ENCODE measurements at regions not wholly inside any gene's neighbourhood (a gene's known extent, or its start where the extent isn't known, plus 50 kb on each side); places are given as distances from the start of the nearest gene placed in this dataset.

- intact Hi-C loops (cut with micrococcal nuclease) = no loop called here
- DNase-seq (ENCODE audit: unreplicated experiment) = no peak
- ChIA-PET POLR2A (interaction anchor here (1.2 kb wide), 1 partner anchor 16 kb away, joined by 4 read pairs; no protein-coding TSS in a partner anchor), CTCF (interaction anchor here (0.6 kb wide), 1 partner anchor 1708 kb away, joined by 3 read pairs; the partner anchor contains the start of genes ACOT13 and TDP2)
- H3K27me3 Mint-ChIP-seq (ENCODE audit: insufficient read depth, unreplicated experiment) = no peaks in the 10 kb centered on the region
- H3K9me3 Mint-ChIP-seq (ENCODE audit: unreplicated experiment) = peaks cover 17% of the 10 kb centered on the region
- BruUV-seq (replicated peaks) = no TSS peak
- H3K36me3 Mint-ChIP-seq (ENCODE audit: insufficient read depth, unreplicated experiment) = no peaks in the 10 kb centered on the region
- no peak for TF ChIP-seq CTCF (IDR thresholded peaks at IDR 0.05; ENCODE audit: unreplicated experiment)
- H3K4me1 Mint-ChIP-seq (ENCODE audit: insufficient read depth, unreplicated experiment) = peaks cover 6% of the 10 kb centered on the region
- H3K4me3 Mint-ChIP-seq (ENCODE audit: unreplicated experiment) = no peak overlapping the region
- no peak overlapping the region for H3K27ac Mint-ChIP-seq (ENCODE audit: low read depth, unreplicated experiment)
Measured at GRCh38 chr6:22958677-22959076, 389.3 kb downstream of the HDGFL1 start.

- DNase-seq (ENCODE audit: unreplicated experiment) = no peak
- peaks cover 6% of the 10 kb centered on the region for H3K4me1 Mint-ChIP-seq (ENCODE audit: insufficient read depth, unreplicated experiment)
- POLR2A ChIA-PET = no interaction called here
- no peaks in the 10 kb centered on the region for H3K27me3 Mint-ChIP-seq (ENCODE audit: insufficient read depth, unreplicated experiment)
- intact Hi-C loops (cut with micrococcal nuclease) = no loop called here
- BruUV-seq (replicated peaks) = no TSS peak
- TF ChIP-seq CTCF (IDR thresholded peaks at IDR 0.05; ENCODE audit: unreplicated experiment) = no peak
- CTCF ChIA-PET = no interaction called here
- peaks cover 17% of the 10 kb centered on the region for H3K9me3 Mint-ChIP-seq (ENCODE audit: unreplicated experiment)
- no peak overlapping the region for H3K27ac Mint-ChIP-seq (ENCODE audit: low read depth, unreplicated experiment)
- no peaks in the 10 kb centered on the region for H3K36me3 Mint-ChIP-seq (ENCODE audit: insufficient read depth, unreplicated experiment)
- no peak overlapping the region for H3K4me3 Mint-ChIP-seq (ENCODE audit: unreplicated experiment)
Measured at GRCh38 chr6:22959571-22959970, 390.2 kb downstream of the HDGFL1 start.

- no peaks in the 10 kb centered on the region for H3K9me3 Mint-ChIP-seq (ENCODE audit: unreplicated experiment)
- H3K4me1 Mint-ChIP-seq (ENCODE audit: insufficient read depth, unreplicated experiment) = no peaks in the 10 kb centered on the region
- ChIA-PET POLR2A (no interaction called here), CTCF (no interaction called here)
- no peak overlapping the region for H3K4me3 Mint-ChIP-seq (ENCODE audit: unreplicated experiment)
- DNase-seq (ENCODE audit: unreplicated experiment) = no peak
- intact Hi-C loops (cut with micrococcal nuclease) = no loop called here
- no peak overlapping the region for H3K27ac Mint-ChIP-seq (ENCODE audit: low read depth, unreplicated experiment)
- H3K36me3 Mint-ChIP-seq (ENCODE audit: insufficient read depth, unreplicated experiment) = no peaks in the 10 kb centered on the region
- no TSS peak for BruUV-seq (replicated peaks)
- no peaks in the 10 kb centered on the region for H3K27me3 Mint-ChIP-seq (ENCODE audit: insufficient read depth, unreplicated experiment)
- TF ChIP-seq CTCF (IDR thresholded peaks at IDR 0.05; ENCODE audit: unreplicated experiment) = no peak
Measured at GRCh38 chr6:22964334-22964733, 395.0 kb downstream of the HDGFL1 start.

- no peak overlapping the region for H3K27ac Mint-ChIP-seq (ENCODE audit: low read depth, unreplicated experiment)
- CTCF ChIA-PET = interaction anchor here (0.7 kb wide), 1 partner anchor 63 kb away, joined by 3 read pairs; no protein-coding TSS in a partner anchor
Measured at GRCh38 chr6:22965889-22966288, 396.5 kb downstream of the HDGFL1 start.

More at GRCh38 chr6:22965889-22966288, 396.5 kb downstream of the HDGFL1 start:
- H3K36me3 Mint-ChIP-seq (ENCODE audit: insufficient read depth, unreplicated experiment) = no peaks in the 10 kb centered on the region
- H3K27me3 Mint-ChIP-seq (ENCODE audit: insufficient read depth, unreplicated experiment) = no peaks in the 10 kb centered on the region
- POLR2A ChIA-PET = interaction anchor here (0.8 to 1.1 kb wide), 2 partner anchors 9 to 50 kb away, joined by 3 read pairs; no protein-coding TSS in a partner anchor
- TF ChIP-seq CTCF (IDR thresholded peaks at IDR 0.05; ENCODE audit: unreplicated experiment) = no peak
- BruUV-seq (replicated peaks) = no TSS peak
- DNase-seq (ENCODE audit: unreplicated experiment) = no peak
- H3K9me3 Mint-ChIP-seq (ENCODE audit: unreplicated experiment) = no peaks in the 10 kb centered on the region
- H3K4me1 Mint-ChIP-seq (ENCODE audit: insufficient read depth, unreplicated experiment) = no peaks in the 10 kb centered on the region
- intact Hi-C loops (cut with micrococcal nuclease) = no loop called here
- H3K4me3 Mint-ChIP-seq (ENCODE audit: unreplicated experiment) = no peak overlapping the region
